Stomach (tissue), 4 donors: ENCODE measurements at regions not wholly inside any gene's neighbourhood (a gene's known extent, or its start where the extent isn't known, plus 50 kb on each side); places are given as distances from the start of the nearest gene placed in this dataset.

Experiments used
- EP300 ChIP-seq: sonication (generic); formaldehyde crosslinking; IDR thresholded peaks from one replicate; pipeline ENCODE4 v1.6.1; 2017; ENCODE audit warnings: antibody characterized with exemption
- POLR2A ChIP-seq, 4 donors: fragments of 450-650 bp; IDR thresholded peaks; one replicate each; pipeline ENCODE4 v1.6.1; 2016; ENCODE audit warnings: antibody characterized with exemption in 4 of 4, control low read depth in 2 of 4, mild to moderate bottlenecking in 1 of 4, moderate library complexity in 1 of 4
- POLR2AphosphoS5 ChIP-seq, 3 donors: sonication (generic); formaldehyde crosslinking; IDR thresholded peaks; one replicate each; pipeline ENCODE4 v1.6.1; 2016; ENCODE audit warnings: antibody characterized with exemption in 3 of 3
- TF ChIP-seq, protein P1 (sequence below), 7 experiments: fragments of 450-650 bp in 4 of 7; fragments of 200-600 bp in 3 of 7; sonication (generic) in 3 of 7; IDR thresholded peaks; one replicate each; pipeline ENCODE4 v1.5.1; 2016 to 2019; ENCODE audit warnings: antibody characterized with exemption in 7 of 7, control low read depth in 2 of 7, mild to moderate bottlenecking in 1 of 7

DNA sequence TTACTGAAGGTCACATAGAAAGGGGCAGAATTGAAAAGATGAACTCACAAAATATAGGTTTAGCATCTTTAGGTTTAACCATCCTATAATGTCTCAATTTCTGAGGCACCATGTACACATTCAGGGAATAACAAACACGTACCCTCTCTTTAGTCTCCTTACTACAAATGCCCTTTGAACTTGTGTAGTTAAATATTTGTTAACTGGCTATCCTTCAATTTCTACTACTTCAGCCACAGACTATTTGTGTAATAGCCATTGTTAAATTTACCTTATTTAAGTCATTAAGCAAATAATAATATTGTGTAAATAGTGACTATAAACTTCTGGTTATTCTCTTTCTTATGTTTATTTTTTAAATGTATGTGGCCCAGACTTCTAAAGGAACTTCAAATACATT is 600.5 kb downstream of the KCNT2 start:
- no peak for TF ChIP-seq POLR2A (IDR thresholded peaks at IDR 0.05)
- TF ChIP-seq, protein P1, sequence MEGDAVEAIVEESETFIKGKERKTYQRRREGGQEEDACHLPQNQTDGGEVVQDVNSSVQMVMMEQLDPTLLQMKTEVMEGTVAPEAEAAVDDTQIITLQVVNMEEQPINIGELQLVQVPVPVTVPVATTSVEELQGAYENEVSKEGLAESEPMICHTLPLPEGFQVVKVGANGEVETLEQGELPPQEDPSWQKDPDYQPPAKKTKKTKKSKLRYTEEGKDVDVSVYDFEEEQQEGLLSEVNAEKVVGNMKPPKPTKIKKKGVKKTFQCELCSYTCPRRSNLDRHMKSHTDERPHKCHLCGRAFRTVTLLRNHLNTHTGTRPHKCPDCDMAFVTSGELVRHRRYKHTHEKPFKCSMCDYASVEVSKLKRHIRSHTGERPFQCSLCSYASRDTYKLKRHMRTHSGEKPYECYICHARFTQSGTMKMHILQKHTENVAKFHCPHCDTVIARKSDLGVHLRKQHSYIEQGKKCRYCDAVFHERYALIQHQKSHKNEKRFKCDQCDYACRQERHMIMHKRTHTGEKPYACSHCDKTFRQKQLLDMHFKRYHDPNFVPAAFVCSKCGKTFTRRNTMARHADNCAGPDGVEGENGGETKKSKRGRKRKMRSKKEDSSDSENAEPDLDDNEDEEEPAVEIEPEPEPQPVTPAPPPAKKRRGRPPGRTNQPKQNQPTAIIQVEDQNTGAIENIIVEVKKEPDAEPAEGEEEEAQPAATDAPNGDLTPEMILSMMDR (IDR thresholded peaks at IDR 0.05) = no peak
- TF ChIP-seq EP300 = no peak
- TF ChIP-seq POLR2AphosphoS5 (IDR thresholded peaks at IDR 0.05) = no peak
